ENCODE measurements at regions not wholly inside any gene's neighbourhood (a gene's known extent, or its start where the extent isn't known, plus 50 kb on each side); places are given as distances from the start of the nearest gene placed in this dataset.

- TF ChIP-seq ZNF565 (CRISPR knock-in tag; conservative IDR thresholded peaks at IDR 0.05; ENCODE audit: low read depth) = no peak
- TF ChIP-seq ZFP3 (CRISPR knock-in tag; IDR thresholded peaks at IDR 0.05) = no peak
- TF ChIP-seq BACH2 (CRISPR knock-in tag; IDR thresholded peaks at IDR 0.05; ENCODE audit: borderline replicate concordance) = no peak
- no peak for TF ChIP-seq ESRRG (CRISPR knock-in tag; IDR thresholded peaks at IDR 0.05)
- TF ChIP-seq GLIS3 (CRISPR knock-in tag; IDR thresholded peaks at IDR 0.05) = no peak
- ATAC-seq = no peak
These were observed 424.6 kb upstream of the WWC1 start for GRCh38 chr5:167866797-167867196.

- TF ChIP-seq PPARA (CRISPR knock-in tag; IDR thresholded peaks at IDR 0.05; ENCODE audit: borderline replicate concordance) (no peak), BACH2 (CRISPR knock-in tag; IDR thresholded peaks at IDR 0.05; ENCODE audit: borderline replicate concordance) (no peak), TCF4 (CRISPR knock-in tag; IDR thresholded peaks at IDR 0.05; ENCODE audit: borderline replicate concordance) (no peak), ZFP30 (CRISPR knock-in tag; IDR thresholded peaks at IDR 0.05) (no peak), ISL1 (CRISPR knock-in tag; IDR thresholded peaks at IDR 0.05) (no peak), ZC3H10 (CRISPR knock-in tag; IDR thresholded peaks at IDR 0.05) (no peak), TOX (CRISPR knock-in tag; IDR thresholded peaks at IDR 0.05; ENCODE audit: borderline replicate concordance) (no peak), ZNF565 (CRISPR knock-in tag; conservative IDR thresholded peaks at IDR 0.05; ENCODE audit: low read depth) (no peak), PATZ1 (CRISPR knock-in tag; IDR thresholded peaks at IDR 0.05; ENCODE audit: borderline replicate concordance) (no peak), OSR1 (CRISPR knock-in tag; IDR thresholded peaks at IDR 0.05) (no peak), CSRNP3 (CRISPR knock-in tag; IDR thresholded peaks at IDR 0.05) (no peak), RARB (CRISPR knock-in tag; IDR thresholded peaks at IDR 0.05) (no peak), GLIS3 (CRISPR knock-in tag; IDR thresholded peaks at IDR 0.05) (no peak), ARNTL (CRISPR knock-in tag; IDR thresholded peaks at IDR 0.05; ENCODE audit: borderline replicate concordance, low read depth) (no peak), CREB5 (CRISPR knock-in tag; IDR thresholded peaks at IDR 0.05; ENCODE audit: low read depth) (no peak), ZNF8 (CRISPR knock-in tag; IDR thresholded peaks at IDR 0.05) (no peak), ZFP3 (CRISPR knock-in tag; IDR thresholded peaks at IDR 0.05) (no peak), SNAI2 (CRISPR knock-in tag; IDR thresholded peaks at IDR 0.05) (no peak), CSDC2 (CRISPR knock-in tag; IDR thresholded peaks at IDR 0.05) (no peak), TSHZ2 (CRISPR knock-in tag; IDR thresholded peaks at IDR 0.05) (no peak)
- ATAC-seq = no peak
These were observed 424.2 kb upstream of the WWC1 start for GRCh38 chr5:167867281-167867680.

- TF ChIP-seq ZFP3 (CRISPR knock-in tag; IDR thresholded peaks at IDR 0.05) = no peak
- no peak for TF ChIP-seq POU6F1 (CRISPR knock-in tag; IDR thresholded peaks at IDR 0.05; ENCODE audit: borderline replicate concordance, low read depth)
- no peak for TF ChIP-seq ZNF8 (CRISPR knock-in tag; IDR thresholded peaks at IDR 0.05)
- no peak for TF ChIP-seq BACH2 (CRISPR knock-in tag; IDR thresholded peaks at IDR 0.05; ENCODE audit: borderline replicate concordance)
- TF ChIP-seq ZC3H10 (CRISPR knock-in tag; IDR thresholded peaks at IDR 0.05) = no peak
- no peak for TF ChIP-seq ISL1 (CRISPR knock-in tag; IDR thresholded peaks at IDR 0.05)
- TF ChIP-seq RARB (CRISPR knock-in tag; IDR thresholded peaks at IDR 0.05) = no peak
- no peak for TF ChIP-seq PPARA (CRISPR knock-in tag; IDR thresholded peaks at IDR 0.05; ENCODE audit: borderline replicate concordance)
- TF ChIP-seq ZNF70 (CRISPR knock-in tag; IDR thresholded peaks at IDR 0.05) = no peak
- no peak for TF ChIP-seq CREB5 (CRISPR knock-in tag; IDR thresholded peaks at IDR 0.05; ENCODE audit: low read depth)
- no peak for TF ChIP-seq PATZ1 (CRISPR knock-in tag; IDR thresholded peaks at IDR 0.05; ENCODE audit: borderline replicate concordance)
- no peak for TF ChIP-seq TOX (CRISPR knock-in tag; IDR thresholded peaks at IDR 0.05; ENCODE audit: borderline replicate concordance)
- no peak for TF ChIP-seq ZFP30 (CRISPR knock-in tag; IDR thresholded peaks at IDR 0.05)
- no peak for ATAC-seq
These were observed 422.3 kb upstream of the WWC1 start for GRCh38 chr5:167869125-167869524.

Data from SK-N-SH treated with all-trans-retinoic acid at 6 μM for 48 hours (cell line).